NCI-H524 (cell line): ENCODE measurements at regions not wholly inside any gene's neighbourhood (a gene's known extent, or its start where the extent isn't known, plus 50 kb on each side); places are given as distances from the start of the nearest gene placed in this dataset.

ENCODE experiments used
- DNase-seq, 2 experiments: peaks; one replicate each; lab custom pipeline; 2025; lab: John Stamatoyannopoulos, UW

GRCh38 chr4:24108567-24108966 is 218.7 kb upstream of the PPARGC1A start:
- no peak for DNase-seq

GRCh38 chr4:24105327-24106038 is 215.6 kb upstream of the PPARGC1A start:
- no peak for DNase-seq

- DNase-seq, result no peak
Measured at GRCh38 chr4:24104158-24104565, 214.3 kb upstream of the PPARGC1A start.

GRCh38 chr4:24103434-24104157 is 213.7 kb upstream of the PPARGC1A start:
- no peak for DNase-seq

GRCh38 chr4:24102621-24103020 is 212.8 kb upstream of the PPARGC1A start:
- no peak for DNase-seq

GRCh38 chr4:24096603-24097002 is 206.8 kb upstream of the PPARGC1A start:
- no peak for DNase-seq

- no peak for DNase-seq
Measured at GRCh38 chr4:24094726-24095125, 204.9 kb upstream of the PPARGC1A start.

- DNase-seq, result no peak
Measured at GRCh38 chr4:24093446-24093845, 203.6 kb upstream of the PPARGC1A start.

- no peak for DNase-seq
Measured at GRCh38 chr4:24091639-24092233, 201.9 kb upstream of the PPARGC1A start.

- DNase-seq, result no peak
Measured at GRCh38 chr4:24089851-24090534, 200.1 kb upstream of the PPARGC1A start.

GRCh38 chr4:24080871-24081270 is 191.0 kb upstream of the PPARGC1A start:
- DNase-seq, result no peak

- DNase-seq, result no peak
Measured at GRCh38 chr4:24078347-24078962, 188.6 kb upstream of the PPARGC1A start.

- DNase-seq, result no peak
Measured at GRCh38 chr4:24076811-24077210, 187.0 kb upstream of the PPARGC1A start.

GRCh38 chr4:24073948-24074347 is 184.1 kb upstream of the PPARGC1A start:
- DNase-seq, result no peak

GRCh38 chr4:24071612-24072372 is 181.9 kb upstream of the PPARGC1A start:
- no peak for DNase-seq

GRCh38 chr4:24070117-24070516 is 180.3 kb upstream of the PPARGC1A start:
- DNase-seq, result no peak

- peak; percentile 95 to 98 for DNase-seq
Measured at GRCh38 chr4:24067367-24068193, 177.7 kb upstream of the PPARGC1A start.

GRCh38 chr4:24065974-24066373 is 176.1 kb upstream of the PPARGC1A start:
- DNase-seq, result no peak

- peak; percentile 56 to 80 for DNase-seq
Measured at GRCh38 chr4:24063731-24064130, 173.9 kb upstream of the PPARGC1A start.

GRCh38 chr4:24060932-24061331 is 171.1 kb upstream of the PPARGC1A start:
- DNase-seq, result no peak
